Right lobe of liver (tissue), 6 donors: ENCODE measurements at regions not wholly inside any gene's neighbourhood (a gene's known extent, or its start where the extent isn't known, plus 50 kb on each side); places are given as distances from the start of the nearest gene placed in this dataset.
"Not testable (repeated sequence)": the region's sequence is repeated elsewhere in the genome, so short reads cannot be mapped to it uniquely, and the experiment has no call there.

Experiments
- ATAC-seq, 4 donors: fragments of 200-7000 bp; cut with Tn5 transposase; one replicate each; pipeline ENCODE4 v1.9.1; 2020; ENCODE audit warnings: mild to moderate bottlenecking in 4 of 4, moderate library complexity in 4 of 4
- DNase-seq, 3 donors: peaks; one replicate each; pipeline ENCODE4 v3.0.0-alpha.2; 2020
- H3K27ac ChIP-seq, 3 donors: fragments of 200-600 bp; one replicate each; pipeline ENCODE4 v1.8.0; 2022
- H3K27me3 ChIP-seq, 2 donors: fragments of 200-600 bp; one replicate each; pipeline ENCODE4 v1.8.0; 2022
- H3K36me3 ChIP-seq, 4 donors: fragments of 200-600 bp; sonication (generic) in 1 of 4; one replicate each; pipeline versions ENCODE4 v1.5.1 to v1.8.0; 2017 to 2022; ENCODE audit warnings: control low read depth in 1 of 4
- H3K4me1 ChIP-seq, 4 donors: fragments of 200-600 bp; sonication (generic) in 1 of 4; one replicate each; pipeline versions ENCODE4 v1.5.1 to v1.8.0; 2017 to 2022; ENCODE audit warnings: control low read depth in 1 of 4
- H3K4me3 ChIP-seq, 3 donors: fragments of 200-600 bp; one replicate each; pipeline ENCODE4 v1.8.0; 2022
- H3K9me3 ChIP-seq, 4 donors: fragments of 200-600 bp; sonication (generic) in 1 of 4; one replicate each; pipeline versions ENCODE4 v1.5.1 to v1.8.0; 2017 to 2022; ENCODE audit warnings: control low read depth in 1 of 4
- WGBS: methylation state at CpG from one replicate; pipeline ENCODE4 v1.1.6; 2018; ENCODE audit warnings: low coverage, low lambda C conversion rate; ENCODE audit not compliant: insufficient coverage; ENCODE audit errors: missing lambda C conversion rate; 5-methylcytosine and 5-hydroxymethylcytosine counted together
- intact Hi-C, 2 donors: fragments of 100-400 bp; cut with DNase I; formaldehyde crosslinking; loops; one replicate each; pipeline versions ENCODE4 v1.11.2 to v1.14.1; 2022
- donor health status: DM: no; HTN: yes; CAD: no.
- donor health status: DM: no; HTN: no; CAD: no.
- donor health status: DM: no; HTN: no; CAD: no.
- donor health status: DM: no; HTN: yes; CAD: no.
- donor health status: DM: no; HTN: yes; CAD: no.

GRCh38 chrY:24442108-24442507 is 175.7 kb upstream of the BPY2B start:
- H3K4me1 ChIP-seq, H3K4me3 ChIP-seq, H3K9me3 ChIP-seq, intact Hi-C loops, H3K27ac ChIP-seq, DNase-seq, H3K27me3 ChIP-seq, H3K36me3 ChIP-seq: not testable (repeated sequence)
- ATAC-seq = peak in 1 of 4 donors; percentile 83
- no CpG with 5 or more reads among the region's 4 CpGs for WGBS

- H3K4me1 ChIP-seq, H3K27me3 ChIP-seq, H3K27ac ChIP-seq, H3K4me3 ChIP-seq, H3K36me3 ChIP-seq, DNase-seq, H3K9me3 ChIP-seq, intact Hi-C loops: not testable (repeated sequence)
- ATAC-seq = peak in 1 of 4 donors; percentile 92
- no CpG with 5 or more reads among the region's 4 CpGs for WGBS
These were observed 165.1 kb upstream of the BPY2B start for GRCh38 chrY:24452521-24453234.

GRCh38 chrY:24457603-24458002 is 160.2 kb upstream of the BPY2B start:
- H3K27me3 ChIP-seq, intact Hi-C loops: not testable (repeated sequence)

GRCh38 chrY:24458161-24458560 is 159.6 kb upstream of the BPY2B start:
- DNase-seq, H3K27me3 ChIP-seq, H3K9me3 ChIP-seq, H3K4me1 ChIP-seq, intact Hi-C loops, H3K27ac ChIP-seq, H3K4me3 ChIP-seq, H3K36me3 ChIP-seq: not testable (repeated sequence)
- ATAC-seq = peak in 1 of 4 donors; percentile 91
- no CpG with 5 or more reads among the region's 5 CpGs for WGBS

More at GRCh38 chrY:24457603-24458002, 160.2 kb upstream of the BPY2B start:
- not testable (repeated sequence) for DNase-seq, H3K27ac ChIP-seq, H3K9me3 ChIP-seq, ATAC-seq, H3K4me1 ChIP-seq, H3K36me3 ChIP-seq, H3K4me3 ChIP-seq
- WGBS = no CpG with 5 or more reads among the region's 3 CpGs

- H3K36me3 ChIP-seq, H3K27ac ChIP-seq, H3K27me3 ChIP-seq, H3K4me3 ChIP-seq, DNase-seq, H3K4me1 ChIP-seq, H3K9me3 ChIP-seq, intact Hi-C loops: not testable (repeated sequence)
- ATAC-seq = peak in 1 of 4 donors; percentile 34
These were observed 155.5 kb upstream of the BPY2B start for GRCh38 chrY:24462338-24462737.
